ENCODE measurements at regions not wholly inside any gene's neighbourhood (a gene's known extent, or its start where the extent isn't known, plus 50 kb on each side); places are given as distances from the start of the nearest gene placed in this dataset.

GRCh38 chr13:78909276-78909675, 250.3 kb upstream of the OBI1 start:
- H3K9me2 ChIP-seq (ENCODE audit: insufficient read depth, low read length) = no peaks in the 10 kb centered on the region
- H3K27ac ChIP-seq (ENCODE audit: low read length) = no peak overlapping the region
- H3K9ac ChIP-seq (ENCODE audit: low read length) = no peak overlapping the region
- H3K9me3 ChIP-seq (ENCODE audit: low read length) = no peaks in the 10 kb centered on the region
- H3K4me2 ChIP-seq (ENCODE audit: low read length) = no peak overlapping the region
- no peaks in the 10 kb centered on the region for H4K20me1 ChIP-seq (ENCODE audit: insufficient read depth)
- H3K36me3 ChIP-seq (ENCODE audit: insufficient read depth, low read length) = no peaks in the 10 kb centered on the region
- no peaks in the 10 kb centered on the region for H3K27me3 ChIP-seq (ENCODE audit: insufficient read depth, low read depth, low read length)
- H3K79me2 ChIP-seq (replicated peaks; ENCODE audit: insufficient read depth, low read length) = no peaks in the 10 kb centered on the region
- no peak overlapping the region for H2AFZ ChIP-seq (ENCODE audit: low read depth, low read length)
- TF ChIP-seq, protein P1, sequence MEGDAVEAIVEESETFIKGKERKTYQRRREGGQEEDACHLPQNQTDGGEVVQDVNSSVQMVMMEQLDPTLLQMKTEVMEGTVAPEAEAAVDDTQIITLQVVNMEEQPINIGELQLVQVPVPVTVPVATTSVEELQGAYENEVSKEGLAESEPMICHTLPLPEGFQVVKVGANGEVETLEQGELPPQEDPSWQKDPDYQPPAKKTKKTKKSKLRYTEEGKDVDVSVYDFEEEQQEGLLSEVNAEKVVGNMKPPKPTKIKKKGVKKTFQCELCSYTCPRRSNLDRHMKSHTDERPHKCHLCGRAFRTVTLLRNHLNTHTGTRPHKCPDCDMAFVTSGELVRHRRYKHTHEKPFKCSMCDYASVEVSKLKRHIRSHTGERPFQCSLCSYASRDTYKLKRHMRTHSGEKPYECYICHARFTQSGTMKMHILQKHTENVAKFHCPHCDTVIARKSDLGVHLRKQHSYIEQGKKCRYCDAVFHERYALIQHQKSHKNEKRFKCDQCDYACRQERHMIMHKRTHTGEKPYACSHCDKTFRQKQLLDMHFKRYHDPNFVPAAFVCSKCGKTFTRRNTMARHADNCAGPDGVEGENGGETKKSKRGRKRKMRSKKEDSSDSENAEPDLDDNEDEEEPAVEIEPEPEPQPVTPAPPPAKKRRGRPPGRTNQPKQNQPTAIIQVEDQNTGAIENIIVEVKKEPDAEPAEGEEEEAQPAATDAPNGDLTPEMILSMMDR (IDR thresholded peaks at IDR 0.05; ENCODE audit: poor library complexity, severe bottlenecking) = no peak
- TF ChIP-seq SMC3 (conservative IDR thresholded peaks at IDR 0.05; ENCODE audit: poor library complexity) = no peak
- no peak for TF ChIP-seq TAF1 (IDR thresholded peaks at IDR 0.05; ENCODE audit: low read depth)
- TF ChIP-seq MXI1 (conservative IDR thresholded peaks at IDR 0.05; ENCODE audit: poor library complexity, severe bottlenecking) = no peak
- TF ChIP-seq RAD21 (conservative IDR thresholded peaks at IDR 0.05) = no peak
- no peaks in the 10 kb centered on the region for H3F3A ChIP-seq (ENCODE audit: insufficient read depth, low read length, poor library complexity, severe bottlenecking)
- H3K4me3 ChIP-seq (ENCODE audit: low read length) = no peak overlapping the region

DNA sequence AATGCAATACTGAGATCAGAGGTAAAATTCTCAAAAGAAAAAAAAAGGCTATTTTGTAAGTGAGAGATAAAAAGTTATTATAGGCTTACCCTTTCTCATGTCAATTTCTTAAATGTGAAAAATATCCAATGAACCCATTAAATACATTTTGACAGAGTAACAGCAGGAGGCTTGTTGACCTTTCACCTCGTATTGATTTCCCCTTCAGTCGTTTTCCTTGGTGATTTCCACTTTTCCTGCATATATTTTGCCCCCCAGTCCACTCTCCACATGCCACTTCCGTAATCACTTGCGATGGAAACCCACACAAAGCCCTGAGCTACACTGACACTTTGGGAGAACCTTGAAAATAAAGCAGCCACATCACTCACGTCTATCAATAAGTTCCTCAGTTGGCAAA, 248.1 kb upstream of the OBI1 start:
- no peak overlapping the region for H3K4me3 ChIP-seq (ENCODE audit: low read length)
- H3K36me3 ChIP-seq (ENCODE audit: insufficient read depth, low read length) = no peaks in the 10 kb centered on the region
- H3K9me3 ChIP-seq (ENCODE audit: low read length) = no peaks in the 10 kb centered on the region
- H3F3A ChIP-seq (ENCODE audit: insufficient read depth, low read length, poor library complexity, severe bottlenecking) = no peaks in the 10 kb centered on the region
- no peak overlapping the region for H3K9ac ChIP-seq (ENCODE audit: low read length)
- H3K9me2 ChIP-seq (ENCODE audit: insufficient read depth, low read length) = no peaks in the 10 kb centered on the region
- no peak overlapping the region for H3K4me2 ChIP-seq (ENCODE audit: low read length)
- no peak overlapping the region for H2AFZ ChIP-seq (ENCODE audit: low read depth, low read length)
- no peak overlapping the region for H3K27ac ChIP-seq (ENCODE audit: low read length)
- TF ChIP-seq RAD21 (conservative IDR thresholded peaks at IDR 0.05) (no peak), SMC3 (conservative IDR thresholded peaks at IDR 0.05; ENCODE audit: poor library complexity) (no peak), EZH2 (IDR thresholded peaks at IDR 0.05; ENCODE audit: borderline replicate concordance, insufficient read depth, low read length, poor library complexity, severe bottlenecking) (no peak), EP300 (conservative IDR thresholded peaks at IDR 0.05; ENCODE audit: poor library complexity, severe bottlenecking) (no peak), TAF1 (IDR thresholded peaks at IDR 0.05; ENCODE audit: low read depth) (no peak), REST (IDR thresholded peaks at IDR 0.05; ENCODE audit: borderline replicate concordance) (no peak), POLR2AphosphoS5 (IDR thresholded peaks at IDR 0.05) (no peak), MXI1 (conservative IDR thresholded peaks at IDR 0.05; ENCODE audit: poor library complexity, severe bottlenecking) (no peak)
- TF ChIP-seq, protein P1 (IDR thresholded peaks at IDR 0.05; ENCODE audit: poor library complexity, severe bottlenecking) = no peak
- H3K79me2 ChIP-seq (replicated peaks; ENCODE audit: insufficient read depth, low read length) = no peaks in the 10 kb centered on the region
- H4K20me1 ChIP-seq (ENCODE audit: insufficient read depth) = no peaks in the 10 kb centered on the region
- no peaks in the 10 kb centered on the region for H3K27me3 ChIP-seq (ENCODE audit: insufficient read depth, low read depth, low read length)
